ENCODE measurements at regions not wholly inside any gene's neighbourhood (a gene's known extent, or its start where the extent isn't known, plus 50 kb on each side); places are given as distances from the start of the nearest gene placed in this dataset.
"Not testable (repeated sequence)": the region's sequence is repeated elsewhere in the genome, so short reads cannot be mapped to it uniquely, and the experiment has no call there.

DNA sequence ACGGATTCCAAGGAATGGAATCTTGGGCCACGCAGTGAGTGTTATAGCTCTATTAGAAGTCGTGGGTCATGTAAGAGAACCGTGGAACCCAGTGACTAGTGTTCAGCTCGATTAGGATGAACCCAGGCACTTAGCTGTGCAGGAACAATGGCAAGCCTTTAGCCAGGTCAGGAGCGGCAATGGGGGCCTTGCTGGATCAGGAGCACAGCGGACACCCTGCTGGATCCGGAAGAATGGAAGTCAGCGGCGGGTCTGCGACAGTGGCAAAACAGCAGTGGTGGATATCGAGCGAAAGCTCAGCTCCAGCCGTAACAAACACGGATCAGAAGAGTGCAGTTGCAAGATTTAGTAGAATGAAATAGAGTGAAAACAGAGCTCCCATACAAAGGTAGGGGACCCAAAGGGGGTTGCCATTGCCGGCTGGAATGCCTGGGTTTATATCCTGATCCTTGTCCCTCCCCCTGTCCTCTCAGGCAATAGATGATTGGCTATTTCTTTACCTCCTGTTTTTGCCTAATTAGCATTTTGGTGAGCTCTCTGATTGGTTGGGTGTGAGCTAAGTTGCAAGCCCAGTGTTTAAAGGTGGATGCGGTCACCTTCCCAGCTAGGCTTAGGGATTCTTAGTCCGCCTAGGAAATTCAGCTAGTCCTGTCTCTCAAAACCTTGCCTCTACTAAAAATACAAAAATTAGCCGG, 618.3 kb upstream of the CBLB start:
- not testable (repeated sequence) for DNase-seq

DNA sequence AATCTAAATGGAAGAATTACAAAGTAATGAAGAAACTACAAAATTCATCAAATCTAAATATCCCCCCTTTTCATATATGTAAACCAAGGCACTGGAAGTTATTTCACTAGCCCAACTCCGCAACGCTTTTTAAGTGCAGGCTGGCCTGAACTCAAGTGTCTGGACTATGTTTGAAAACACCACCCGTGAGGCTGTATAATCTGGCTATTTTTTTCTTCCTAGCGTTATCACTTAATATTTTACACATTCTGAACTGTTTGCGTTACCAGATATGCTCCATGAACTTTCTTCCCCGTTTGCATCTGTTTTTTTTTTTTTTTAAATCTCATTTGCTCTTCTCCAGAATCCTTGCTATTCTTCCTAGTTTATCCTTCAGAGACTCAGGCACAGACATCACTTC, 619.5 kb upstream of the CBLB start:
- DNase-seq: no peak

DNA sequence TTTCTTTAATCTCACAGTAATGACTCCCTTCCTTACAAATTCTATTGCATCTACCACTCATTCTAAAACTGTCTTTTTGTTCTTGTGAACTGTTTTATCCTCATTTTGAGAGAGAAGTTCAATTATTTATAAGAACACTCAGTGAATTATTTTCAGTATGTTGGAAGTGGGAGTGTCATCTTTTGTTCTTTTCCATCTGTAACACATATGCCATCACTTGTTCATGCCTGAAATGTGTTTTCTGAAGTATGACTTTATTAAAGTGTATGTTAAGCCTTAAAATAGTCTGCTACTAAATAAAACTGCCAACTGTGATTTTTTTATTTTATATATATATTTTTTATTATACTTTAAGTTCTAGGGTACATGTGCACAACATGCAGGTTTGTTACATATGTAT, 623.0 kb upstream of the CBLB start:
- DNase-seq: no peak

DNA sequence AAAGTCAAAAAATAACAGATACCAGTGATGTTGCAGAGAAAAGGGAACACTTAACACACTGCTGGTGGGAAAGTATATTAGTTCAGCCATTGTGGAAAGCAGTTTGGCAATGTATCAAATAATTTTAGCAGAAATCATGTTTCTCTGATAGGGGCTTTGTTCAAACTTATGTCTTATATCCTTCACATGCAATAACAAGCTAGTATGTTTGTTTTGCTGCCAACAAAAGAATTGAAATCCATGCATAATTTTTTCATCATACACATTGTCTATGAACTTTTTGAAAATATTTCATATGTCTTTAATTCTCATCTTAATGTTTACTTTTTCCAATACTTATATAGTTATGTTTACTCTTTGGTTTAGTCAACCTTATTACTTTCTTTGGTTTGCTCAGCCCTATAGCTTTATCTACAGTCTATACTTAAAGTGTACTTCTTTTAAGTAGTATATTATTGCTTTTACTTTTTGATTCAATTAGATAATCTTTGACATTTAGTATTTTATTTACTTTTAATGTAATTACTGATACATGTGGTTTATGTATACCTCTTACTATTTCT, 639.6 kb upstream of the CBLB start:
- DNase-seq: no peak

DNA sequence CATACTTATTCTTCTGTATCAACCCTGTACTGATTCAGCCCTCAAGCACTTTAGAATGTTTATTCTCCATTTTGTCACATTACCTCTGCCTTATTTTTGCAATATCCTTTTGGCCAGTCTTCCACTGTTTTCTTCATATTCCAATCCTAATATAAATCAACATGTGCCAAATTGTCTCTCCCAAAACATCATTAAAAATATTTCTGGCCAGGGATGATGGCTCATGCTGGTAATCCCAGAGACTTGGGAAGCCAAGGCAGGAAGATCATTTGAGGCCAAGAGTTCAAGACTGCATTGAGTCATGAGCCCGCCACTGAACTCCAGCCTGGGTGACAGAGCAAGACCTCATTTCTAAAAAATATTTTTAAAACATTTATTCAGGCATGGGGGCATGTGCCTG, 641.4 kb upstream of the CBLB start:
- DNase-seq: no peak

DNA sequence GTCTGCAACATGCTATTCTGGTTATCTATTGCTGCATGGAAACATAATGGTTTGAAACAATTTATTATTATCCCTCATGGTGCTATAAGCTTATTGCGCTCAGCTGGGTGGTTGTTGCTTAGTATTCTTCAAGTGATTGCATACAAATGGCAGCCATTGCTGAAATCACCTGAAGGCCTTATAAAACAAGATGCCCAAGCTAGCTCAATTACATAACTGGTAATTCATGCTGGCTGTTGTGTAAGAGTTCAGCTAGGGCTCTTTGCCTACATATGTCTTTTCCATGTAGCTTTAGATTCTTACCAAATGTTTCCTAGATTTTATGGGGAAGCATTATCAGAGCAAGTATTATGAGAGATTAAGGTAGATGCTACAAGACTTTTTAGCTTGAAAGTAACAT, 644.0 kb upstream of the CBLB start:
- no peak for DNase-seq

DNA sequence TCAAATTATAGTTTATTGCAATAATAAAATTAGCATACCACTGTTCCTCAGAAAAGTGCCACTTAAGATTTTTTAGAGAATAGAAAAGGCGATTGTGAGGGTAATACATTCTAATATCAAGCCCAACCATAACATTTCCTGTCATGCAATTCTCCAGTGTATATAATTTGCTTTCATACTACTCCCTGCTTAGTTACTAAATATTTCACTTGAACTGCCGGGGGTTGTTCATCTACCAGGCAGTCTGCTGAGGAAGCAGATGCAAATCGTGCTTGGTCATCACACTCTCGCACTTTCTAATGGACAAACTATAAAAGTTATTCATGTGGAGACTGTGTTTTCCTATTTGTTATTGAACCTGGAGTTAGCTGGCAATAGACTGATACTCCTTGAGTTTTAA, 645.6 kb upstream of the CBLB start:
- no peak for DNase-seq

DNA sequence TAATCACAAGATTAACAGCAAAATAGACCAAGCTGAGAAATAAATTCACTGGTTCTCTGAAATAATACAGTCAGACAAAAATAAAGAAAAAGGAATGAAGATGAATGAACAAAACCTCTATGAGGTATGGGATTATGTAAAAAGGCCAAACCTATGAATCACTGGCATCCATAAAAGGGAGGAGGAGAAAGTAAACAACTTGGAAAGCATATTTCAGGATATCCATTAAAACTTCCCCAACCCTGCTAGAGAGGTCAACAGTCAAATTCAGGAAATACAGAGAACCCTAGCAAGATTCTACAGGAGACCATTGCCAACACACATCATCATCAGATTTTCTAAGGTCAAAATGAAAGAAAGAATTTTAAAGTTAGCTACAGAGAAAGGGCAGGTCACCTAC, 649.7 kb upstream of the CBLB start:
- DNase-seq: no peak

DNA sequence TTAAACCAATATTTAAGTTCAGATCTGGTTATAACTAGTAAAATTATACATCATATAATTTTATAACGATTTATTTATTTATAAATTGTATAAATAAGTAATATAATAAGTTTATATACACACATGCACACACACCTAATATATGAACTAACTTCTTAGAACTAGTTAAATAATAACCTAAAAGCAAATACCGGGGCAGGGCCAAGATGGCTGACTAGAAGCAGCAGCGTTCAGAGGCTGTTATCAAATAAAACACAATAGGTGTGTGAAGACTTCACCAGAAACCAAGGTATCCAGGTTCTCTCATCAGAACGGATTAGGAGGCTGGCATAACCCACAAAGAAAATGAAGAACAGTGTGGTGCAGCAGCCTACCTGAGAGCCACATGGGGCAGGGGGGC, 653.6 kb upstream of the CBLB start:
- no peak for DNase-seq

DNA sequence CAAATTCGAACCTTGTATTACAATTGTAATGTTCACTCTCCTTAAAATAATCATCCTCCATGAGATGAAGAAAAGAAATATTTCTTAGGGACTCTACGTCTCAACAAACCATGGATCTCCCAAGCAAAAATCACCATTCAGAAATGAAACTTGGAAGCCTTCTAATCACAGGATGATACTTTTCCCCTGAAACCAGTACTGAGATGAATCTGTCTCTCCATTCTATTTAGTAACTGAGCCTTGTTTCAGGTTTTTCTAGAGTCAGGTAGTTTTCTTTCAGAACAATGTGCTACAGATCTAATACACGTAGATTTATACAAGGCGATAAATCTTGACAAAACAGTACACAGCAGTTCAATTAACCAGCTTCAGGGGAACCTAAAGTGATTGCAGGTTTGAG, 660.1 kb upstream of the CBLB start:
- DNase-seq: no peak

DNA sequence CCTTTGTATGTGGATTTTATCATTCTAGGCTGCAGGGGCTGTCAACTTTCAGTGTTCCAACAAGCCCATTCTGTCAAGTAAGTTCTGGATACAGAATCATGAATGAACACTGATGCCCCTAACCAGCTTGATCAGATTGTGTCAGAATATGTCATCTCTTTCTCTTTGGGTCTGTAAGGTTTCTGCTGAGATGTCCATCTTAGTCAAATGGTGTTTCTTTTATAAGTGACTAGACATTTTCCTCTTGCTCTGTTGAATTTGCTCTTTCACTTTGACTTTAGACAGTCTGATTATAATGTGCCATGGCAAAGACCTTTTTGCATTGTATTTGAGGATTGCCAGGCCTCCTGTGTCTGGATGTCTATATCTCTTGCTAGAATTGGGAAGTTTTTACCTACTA, 660.9 kb upstream of the CBLB start:
- DNase-seq: no peak

DNA sequence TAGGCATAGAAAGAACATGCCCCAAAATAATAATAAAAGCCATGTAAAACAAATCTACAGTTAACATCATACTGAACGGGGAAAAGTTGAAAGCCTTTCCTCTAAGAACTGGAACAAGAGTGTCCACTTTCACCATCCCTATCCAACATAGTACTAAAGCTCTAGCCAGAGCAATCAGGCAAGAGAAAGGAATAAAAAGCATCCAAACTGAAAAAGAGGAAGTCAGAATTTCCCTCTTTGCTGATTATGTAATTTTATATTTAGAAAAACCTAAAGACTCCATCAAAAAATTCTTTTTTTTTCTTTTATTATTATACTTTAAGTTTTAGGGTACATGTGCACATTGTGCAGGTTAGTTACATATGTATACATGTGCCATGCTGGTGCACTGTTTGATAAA, 661.6 kb upstream of the CBLB start:
- no peak for DNase-seq

DNA sequence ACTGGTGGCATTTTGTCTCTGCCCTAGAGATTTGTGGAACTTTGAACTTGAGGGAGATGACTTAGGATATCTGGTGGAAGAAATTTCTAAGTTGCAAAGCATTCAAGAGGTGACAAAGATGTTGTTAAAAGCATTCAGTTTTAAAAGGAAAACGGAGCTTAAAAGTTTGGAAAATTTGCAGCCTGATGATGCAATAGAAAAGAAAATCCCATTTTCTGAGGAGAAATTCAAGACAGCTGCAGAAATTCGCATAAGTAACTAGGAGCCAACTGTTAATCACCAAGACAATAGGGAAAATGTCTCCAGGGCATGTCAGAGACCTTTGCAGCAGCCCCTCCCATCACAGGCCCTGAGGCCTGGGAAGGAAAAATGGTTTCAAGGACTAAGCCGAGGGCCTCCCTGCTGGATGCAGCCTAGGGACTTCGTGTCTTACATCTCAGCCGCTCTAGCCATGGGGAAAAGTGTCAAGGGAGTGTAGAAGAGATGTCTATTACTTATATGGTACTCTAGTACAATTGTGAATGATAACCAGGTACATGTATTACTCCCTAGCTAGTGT, 663.0 kb upstream of the CBLB start:
- DNase-seq: not testable (repeated sequence)

DNA sequence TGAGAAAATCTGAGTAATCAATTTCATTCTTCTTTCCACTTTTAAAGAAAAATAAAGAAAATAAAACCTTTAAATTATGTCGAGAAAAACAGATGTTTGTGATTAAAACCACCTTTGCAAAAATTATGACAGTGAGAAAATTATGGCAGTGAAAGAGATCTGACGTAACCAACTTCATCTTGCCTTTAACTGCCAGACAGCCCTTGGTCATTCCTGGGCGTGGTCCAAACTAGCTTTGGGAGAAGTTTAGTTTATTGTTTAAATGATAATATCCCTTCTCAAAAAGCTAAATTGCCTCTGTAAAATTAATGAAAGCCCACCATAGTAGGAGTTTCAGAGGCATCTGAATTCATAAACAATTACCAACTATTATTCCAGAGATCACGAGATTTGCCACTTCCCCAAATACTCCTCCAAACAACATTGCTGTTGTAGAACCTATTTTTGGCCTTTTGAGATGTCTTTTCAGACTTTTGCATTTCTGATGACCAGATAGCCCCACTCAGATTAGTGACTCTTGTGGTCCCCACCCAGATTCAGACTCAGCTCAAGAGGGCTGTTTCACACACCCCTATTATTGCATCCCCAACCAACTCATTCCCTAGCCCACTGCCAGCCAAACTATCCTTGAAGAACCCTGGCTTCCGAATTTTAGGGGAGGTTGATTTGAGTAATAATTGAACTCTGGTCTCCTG, 664.4 kb upstream of the CBLB start:
- no peak for DNase-seq

DNA sequence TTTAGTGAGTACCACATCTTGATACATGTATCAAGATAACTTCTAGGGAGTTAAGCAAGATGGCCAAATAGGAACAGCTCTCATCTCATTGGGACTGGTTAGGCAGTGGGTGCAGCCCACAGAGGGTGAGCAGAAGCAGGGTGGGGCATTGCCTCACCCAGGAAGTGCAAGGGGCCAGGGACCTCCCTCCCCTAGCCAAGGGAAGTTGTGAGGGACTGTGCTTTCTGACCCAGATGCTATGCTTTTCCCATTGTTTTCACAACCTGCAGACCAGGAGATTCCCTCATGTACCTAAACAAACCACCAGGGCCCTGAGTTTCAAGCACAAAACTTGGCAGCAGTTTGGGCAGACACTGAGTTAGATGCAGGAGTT, 665.0 kb upstream of the CBLB start:
- DNase-seq: no peak

DNA sequence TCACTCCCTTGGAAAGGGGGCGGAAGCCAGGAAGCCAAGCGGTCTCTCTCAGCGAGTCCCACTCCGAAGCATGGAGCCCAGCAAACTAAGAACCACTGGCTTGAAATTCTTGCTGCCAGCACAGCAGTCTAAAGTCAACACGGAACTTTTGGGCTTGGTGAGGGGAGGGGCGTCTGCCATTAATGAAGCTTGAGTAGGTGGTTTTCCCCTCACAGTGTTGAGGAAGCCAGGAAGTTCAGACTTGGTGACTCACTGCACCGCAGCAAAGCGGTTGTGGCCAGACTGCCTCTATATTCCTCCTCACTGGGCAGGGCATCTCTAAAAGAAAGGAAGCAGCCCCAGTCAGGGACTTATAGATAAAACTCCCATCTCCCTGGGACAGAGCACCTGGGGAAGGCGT, 665.4 kb upstream of the CBLB start:
- DNase-seq: peak; percentile 21

DNA sequence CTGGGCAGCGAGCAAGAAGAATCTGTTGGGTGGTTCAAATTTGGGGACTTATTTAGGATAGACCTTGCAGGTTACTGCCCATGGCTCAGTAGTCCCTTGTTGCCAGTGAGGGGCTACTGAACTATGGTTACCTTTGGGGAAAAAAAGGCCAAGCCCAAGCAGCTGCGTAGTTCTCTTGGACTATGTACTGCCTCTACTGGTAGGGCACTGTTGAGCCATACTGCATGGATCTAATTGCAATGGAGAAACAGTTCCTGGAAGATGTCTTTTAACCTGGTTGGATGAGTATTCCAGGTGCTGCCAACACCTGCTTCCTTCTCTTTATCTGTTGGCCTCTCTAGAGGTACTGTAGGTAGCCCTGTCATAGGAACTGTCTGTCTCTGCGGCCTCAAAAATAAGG, 671.9 kb upstream of the CBLB start:
- no peak for DNase-seq

DNA sequence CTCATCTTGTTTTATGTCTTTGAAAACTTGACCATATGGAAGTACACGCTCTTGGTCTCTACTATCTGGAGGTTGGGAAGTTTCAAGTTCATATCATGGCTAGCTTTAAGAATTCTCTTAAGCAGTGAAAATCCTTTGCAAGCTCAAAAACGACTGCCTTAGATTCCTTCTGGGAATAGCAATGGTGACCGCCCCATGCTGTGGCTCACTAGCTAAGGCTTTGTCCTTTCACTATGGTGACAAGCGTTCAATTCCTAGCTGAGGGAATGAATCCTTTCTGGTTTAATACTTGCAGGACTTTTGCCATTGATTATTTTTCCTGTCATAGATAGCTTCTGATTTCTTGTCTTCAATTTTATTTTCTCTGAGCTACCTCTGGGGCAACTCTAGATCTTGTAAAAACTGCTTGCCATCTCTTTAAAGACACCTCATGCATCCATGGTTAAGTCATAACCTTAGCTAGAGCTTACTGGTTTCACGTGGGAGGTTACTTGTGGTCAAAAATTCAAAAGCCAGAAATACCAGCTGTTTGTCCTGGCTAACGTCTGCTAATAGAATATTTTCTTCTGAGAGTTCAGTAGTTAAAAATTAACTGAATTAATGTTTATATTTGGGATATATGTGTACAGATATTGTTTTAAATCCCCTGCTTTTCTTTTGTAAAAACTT, 673.4 kb upstream of the CBLB start:
- DNase-seq: no peak

DNA sequence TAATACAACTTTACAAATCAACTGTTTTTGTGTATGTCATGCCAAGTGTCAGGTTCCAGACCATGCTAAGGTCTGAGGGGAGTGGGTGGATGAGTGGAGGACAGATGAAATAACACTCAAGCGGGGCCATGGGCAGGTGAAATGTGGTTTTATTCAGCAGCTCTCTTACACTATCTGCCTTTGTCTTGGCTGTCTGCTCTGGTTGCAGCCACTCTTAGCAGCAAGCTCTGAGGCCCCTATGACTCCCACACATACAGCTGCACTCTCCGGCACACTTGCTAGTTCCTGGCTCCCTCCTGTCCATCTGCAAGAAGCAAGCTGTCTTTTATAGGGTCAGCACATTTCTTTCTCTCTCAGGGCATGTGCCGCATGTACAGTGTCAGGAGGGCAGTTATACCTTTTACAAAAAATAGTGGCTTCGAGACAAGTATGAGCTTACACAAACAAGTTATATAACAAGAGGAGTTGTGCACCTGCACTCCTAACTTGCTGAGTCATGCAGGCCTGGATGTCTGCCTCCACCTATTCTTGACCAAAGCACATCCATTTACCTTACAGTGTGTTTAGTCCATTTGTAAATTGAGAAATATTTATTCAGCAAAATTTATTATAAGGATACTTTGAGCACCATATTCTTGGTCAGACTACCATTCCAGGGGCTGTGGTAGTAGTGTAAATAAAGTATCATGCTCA, 683.7 kb upstream of the CBLB start:
- DNase-seq: no peak

DNA sequence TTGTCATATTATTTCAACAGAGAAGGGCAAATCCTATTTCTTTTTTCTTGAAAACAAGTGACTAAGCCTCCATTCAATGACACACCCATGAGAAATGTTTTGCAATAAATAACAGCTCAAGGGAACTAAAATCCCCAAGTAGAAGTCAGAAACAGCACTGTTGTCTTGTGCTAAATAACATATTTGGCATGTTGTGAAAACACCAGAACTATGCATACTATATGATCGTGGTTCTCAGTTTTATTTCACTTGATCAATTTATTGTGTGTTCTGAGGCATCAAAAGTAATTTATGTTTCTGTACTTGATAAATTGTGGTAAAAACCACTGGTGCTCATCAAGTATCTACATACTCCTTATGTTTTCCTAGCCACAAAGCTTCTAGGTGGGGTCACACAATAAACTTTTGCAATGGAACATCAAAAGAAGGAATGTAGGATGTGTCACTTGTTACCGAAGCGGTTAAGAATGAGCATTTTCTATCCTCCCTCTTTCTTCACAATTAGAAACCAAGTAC, 691.7 kb upstream of the CBLB start:
- DNase-seq: no peak

DNA sequence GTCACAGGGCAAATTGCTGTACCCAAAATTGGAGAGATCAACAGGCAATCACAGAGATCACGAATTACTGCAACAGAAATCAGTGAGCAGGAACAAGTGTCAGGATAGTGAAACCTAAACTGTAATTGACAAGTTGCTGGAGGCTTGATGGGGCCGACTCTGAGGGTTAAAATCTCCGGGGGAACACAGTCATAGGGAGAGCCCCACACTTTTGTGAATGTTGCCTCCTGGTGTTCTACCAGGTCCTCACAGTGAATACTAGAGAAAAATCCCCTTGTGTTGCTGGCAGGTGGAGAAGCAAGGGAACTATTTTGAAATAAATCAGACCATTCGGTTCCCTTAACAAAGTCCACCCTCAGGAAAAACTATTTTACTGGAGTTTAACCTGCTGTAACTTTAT, 697.5 kb upstream of the CBLB start:
- no peak for DNase-seq

DNA sequence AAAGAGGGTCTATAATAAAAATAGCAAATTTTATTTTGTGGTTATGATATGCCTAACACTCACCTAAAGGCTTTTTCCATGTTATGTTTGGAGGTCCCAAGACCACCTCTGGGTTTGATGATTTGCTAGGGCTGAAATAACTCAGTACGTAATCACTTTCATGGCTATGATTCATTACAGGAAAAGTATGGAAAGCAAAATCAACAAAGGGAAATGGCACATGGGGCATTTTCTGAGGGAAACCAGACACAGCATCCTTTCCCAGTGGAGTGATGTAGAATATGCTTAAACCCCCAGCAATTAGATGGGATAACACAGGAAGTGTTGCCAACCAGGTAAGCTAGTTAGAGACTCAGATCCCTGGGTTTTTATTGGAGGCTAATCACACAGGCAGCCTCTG, 701.6 kb upstream of the CBLB start:
- DNase-seq: no peak

DNA sequence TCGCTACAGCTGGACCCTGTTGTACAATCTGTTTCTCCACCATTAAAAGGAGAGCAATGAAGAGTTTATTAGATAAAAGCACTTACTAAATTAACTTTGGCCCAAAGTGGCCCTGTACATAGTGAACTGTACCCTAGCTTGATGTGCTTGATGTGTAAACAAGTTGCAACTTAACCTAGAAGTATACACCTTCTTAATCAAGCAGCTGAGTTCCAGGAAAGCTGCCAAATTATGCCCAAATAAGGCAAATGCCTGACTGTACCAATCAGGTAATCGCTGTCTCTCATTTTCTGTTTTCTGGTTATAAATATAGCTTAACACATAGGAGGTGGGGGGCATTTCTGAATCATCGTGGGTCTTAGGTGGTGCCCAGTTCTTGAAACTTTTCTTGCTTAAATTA, 704.8 kb upstream of the CBLB start:
- no peak for DNase-seq
